OCI-LY7 (cell line): ENCODE measurements at regions not wholly inside any gene's neighbourhood (a gene's known extent, or its start where the extent isn't known, plus 50 kb on each side); places are given as distances from the start of the nearest gene placed in this dataset.

Experiments used
- BruUV-seq: library from RNA; stranded (reverse); fragments of 400-500 nt; replicated peaks from 2 replicates; lab custom pipeline; 2021; lab: Mats Ljungman, UMichigan
- CTCF ChIA-PET: fragments of 300-600 bp; sonication (Branson Sonifier 250); formaldehyde crosslinking; loops from one replicate; lab custom pipeline; 2022; ENCODE audit warnings: antibody characterized with exemption; ENCODE audit not compliant: unreplicated experiment; lab: Charles Lee
- POLR2A ChIA-PET: fragments of 300-600 bp; sonication (Branson Sonifier 250); formaldehyde crosslinking; loops from one replicate; lab custom pipeline; 2022; ENCODE audit warnings: antibody characterized with exemption; lab: Charles Lee
- DNase-seq: peaks from one replicate; pipeline ENCODE4 v3.0.0-alpha.2; 2015; ENCODE audit warnings: low spot score
- H2AFZ ChIP-seq: fragments of 200-600 bp; sonication (generic), shearing (Covaris generic); 2 replicates; pipeline ENCODE4 v1.6.1; 2014; ENCODE audit warnings: mild to moderate bottlenecking, antibody characterized with exemption, low read length, moderate library complexity
- H3K27ac ChIP-seq: fragments of 200-600 bp; sonication (generic); 2 replicates; pipeline ENCODE4 v1.5.1; 2014; ENCODE audit warnings: mixed run types, low read depth, mild to moderate bottlenecking, moderate library complexity, low read length, inconsistent platforms; ENCODE audit not compliant: poor library complexity, severe bottlenecking
- H3K36me3 ChIP-seq: fragments of 200-600 bp; sonication (generic); 2 replicates; pipeline ENCODE4 v1.6.1; 2014; ENCODE audit warnings: mild to moderate bottlenecking, antibody characterized with exemption, low read length, moderate library complexity, mixed read lengths; ENCODE audit not compliant: insufficient read depth
- H3K4me1 ChIP-seq: fragments of 200-600 bp; sonication (generic); 2 replicates; pipeline ENCODE4 v1.5.1; 2014; ENCODE audit warnings: mild to moderate bottlenecking, low read length; ENCODE audit not compliant: insufficient read depth, poor library complexity, severe bottlenecking
- H3K4me2 ChIP-seq: fragments of 200-600 bp; sonication (generic); 2 replicates; pipeline ENCODE4 v1.6.1; 2014; ENCODE audit warnings: mild to moderate bottlenecking, low read length
- H3K4me3 ChIP-seq: fragments of 200-600 bp; sonication (generic); 2 replicates; pipeline ENCODE4 v1.5.1; 2014; ENCODE audit warnings: mild to moderate bottlenecking, low read depth, low read length; ENCODE audit not compliant: poor library complexity, severe bottlenecking
- H3K79me2 ChIP-seq: fragments of 200-600 bp; sonication (generic); 2 replicates; pipeline ENCODE4 v1.6.1; 2016; ENCODE audit warnings: low read depth, mild to moderate bottlenecking, low read length, moderate library complexity, mixed read lengths; ENCODE audit not compliant: insufficient read depth
- H3K9me2 ChIP-seq: fragments of 200-600 bp; sonication (generic); 2 replicates; pipeline ENCODE4 v1.6.1; 2016; ENCODE audit warnings: mild to moderate bottlenecking, low read length, mixed read lengths; ENCODE audit not compliant: insufficient read depth
- H3K9me3 ChIP-seq: fragments of 200-600 bp; sonication (generic); 2 replicates; pipeline ENCODE4 v1.6.1; 2014; ENCODE audit warnings: mild to moderate bottlenecking, mixed run types, low read length, mixed read lengths
- H4K20me1 ChIP-seq: fragments of 200-600 bp; sonication (generic); 2 replicates; pipeline ENCODE4 v1.6.1; 2014; ENCODE audit warnings: mild to moderate bottlenecking, antibody characterized with exemption, low read length, moderate library complexity, mixed read lengths; ENCODE audit not compliant: insufficient read depth
- EZH2phosphoT487 ChIP-seq: fragments of 200-600 bp; sonication (generic); IDR thresholded peaks from 2 replicates; pipeline ENCODE4 v1.6.1; 2018; ENCODE audit warnings: low read depth, borderline replicate concordance, mild to moderate bottlenecking, mixed run types, antibody characterized with exemption, low read length, moderate library complexity, mixed read lengths
- intact Hi-C: fragments of 100-400 bp; cut with micrococcal nuclease; formaldehyde crosslinking; loops from one replicate; pipeline ENCODE4 v1.10.0; 2022; ENCODE audit not compliant: unreplicated experiment
- TF ChIP-seq, protein P1 (sequence below): fragments of 200-600 bp; sonication (generic); conservative IDR thresholded peaks from 2 replicates; pipeline ENCODE4 v1.5.1; 2014; ENCODE audit warnings: mild to moderate bottlenecking, antibody characterized with exemption, low read length, moderate library complexity, mixed read lengths

DNA sequence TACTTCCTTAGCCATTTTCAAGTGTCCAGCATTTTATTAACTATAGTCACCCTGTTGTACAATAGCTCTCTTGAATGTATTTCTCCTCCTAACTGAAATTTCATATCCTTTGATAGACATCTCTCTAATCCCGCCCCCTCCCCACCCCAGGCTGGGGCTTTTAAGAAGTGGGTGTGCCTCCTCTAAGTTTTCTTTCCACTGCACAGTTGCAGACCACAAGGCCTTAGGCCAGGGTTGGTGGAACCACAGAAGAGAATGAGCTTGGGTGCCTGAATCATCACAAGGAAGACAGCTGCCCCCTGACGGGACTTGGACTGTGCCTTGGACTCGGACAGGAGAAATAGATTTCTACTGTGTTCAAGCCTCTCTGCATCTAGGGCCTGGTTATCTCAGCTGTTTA, 193.4 kb downstream of the HAUS1 start:
- Histone ChIP-seq H3K79me2 (no peaks in the 10 kb centered on the region), H4K20me1 (no peaks in the 10 kb centered on the region), H2AFZ (no peak overlapping the region), H3K9me2 (no peaks in the 10 kb centered on the region), H3K9me3 (no peaks in the 10 kb centered on the region), H3K27ac (no peak overlapping the region), H3K4me3 (no peak overlapping the region), H3K36me3 (no peaks in the 10 kb centered on the region), H3K4me2 (no peak overlapping the region), H3K4me1 (no peaks in the 10 kb centered on the region)
- intact Hi-C loops = no loop called here
- ChIA-PET POLR2A (interaction anchor here (0.6 kb wide), 2 partner anchors 89 to 215 kb away, joined by 3 read pairs; no protein-coding TSS in a partner anchor), CTCF (interaction anchor here (0.6 kb wide), 2 partner anchors 19 to 38 kb away, joined by 3 read pairs; no protein-coding TSS in a partner anchor)
- TF ChIP-seq, protein P1, sequence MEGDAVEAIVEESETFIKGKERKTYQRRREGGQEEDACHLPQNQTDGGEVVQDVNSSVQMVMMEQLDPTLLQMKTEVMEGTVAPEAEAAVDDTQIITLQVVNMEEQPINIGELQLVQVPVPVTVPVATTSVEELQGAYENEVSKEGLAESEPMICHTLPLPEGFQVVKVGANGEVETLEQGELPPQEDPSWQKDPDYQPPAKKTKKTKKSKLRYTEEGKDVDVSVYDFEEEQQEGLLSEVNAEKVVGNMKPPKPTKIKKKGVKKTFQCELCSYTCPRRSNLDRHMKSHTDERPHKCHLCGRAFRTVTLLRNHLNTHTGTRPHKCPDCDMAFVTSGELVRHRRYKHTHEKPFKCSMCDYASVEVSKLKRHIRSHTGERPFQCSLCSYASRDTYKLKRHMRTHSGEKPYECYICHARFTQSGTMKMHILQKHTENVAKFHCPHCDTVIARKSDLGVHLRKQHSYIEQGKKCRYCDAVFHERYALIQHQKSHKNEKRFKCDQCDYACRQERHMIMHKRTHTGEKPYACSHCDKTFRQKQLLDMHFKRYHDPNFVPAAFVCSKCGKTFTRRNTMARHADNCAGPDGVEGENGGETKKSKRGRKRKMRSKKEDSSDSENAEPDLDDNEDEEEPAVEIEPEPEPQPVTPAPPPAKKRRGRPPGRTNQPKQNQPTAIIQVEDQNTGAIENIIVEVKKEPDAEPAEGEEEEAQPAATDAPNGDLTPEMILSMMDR = no peak
- TF ChIP-seq EZH2phosphoT487 = no peak
- DNase-seq = no peak
- no TSS peak for BruUV-seq

DNA sequence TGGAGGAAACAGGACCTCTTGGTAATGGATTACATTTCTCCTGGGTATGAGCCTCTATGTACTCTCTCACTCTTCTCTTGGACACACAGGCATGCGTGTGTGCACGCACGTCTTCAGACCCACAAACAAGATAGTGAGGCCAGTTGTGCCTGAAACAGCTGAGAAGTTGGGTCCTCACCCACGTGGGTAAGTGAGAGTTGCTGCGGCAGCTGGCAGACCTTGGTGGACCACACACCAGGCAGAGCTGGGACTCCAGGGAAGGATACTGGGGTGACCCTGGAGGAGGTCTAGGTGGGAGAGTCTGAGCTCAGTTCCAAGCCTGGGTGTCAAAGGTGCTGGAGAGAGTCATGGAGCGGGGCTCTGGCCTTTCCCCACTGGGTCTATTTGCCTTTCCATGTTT, 194.3 kb downstream of the HAUS1 start:
- Histone ChIP-seq H4K20me1 (no peaks in the 10 kb centered on the region), H3K36me3 (no peaks in the 10 kb centered on the region), H2AFZ (no peak overlapping the region), H3K4me1 (no peaks in the 10 kb centered on the region), H3K9me2 (no peaks in the 10 kb centered on the region), H3K4me3 (no peak overlapping the region), H3K4me2 (no peak overlapping the region), H3K27ac (no peak overlapping the region), H3K9me3 (no peaks in the 10 kb centered on the region), H3K79me2 (no peaks in the 10 kb centered on the region)
- POLR2A ChIA-PET = interaction anchor here (0.6 kb wide), 2 partner anchors 89 to 216 kb away, joined by 3 read pairs; no protein-coding TSS in a partner anchor
- no TSS peak for BruUV-seq
- no peak for DNase-seq
- TF ChIP-seq, protein P1 = no peak
- TF ChIP-seq EZH2phosphoT487 = no peak
- CTCF ChIA-PET = no interaction called here
- intact Hi-C loops = no loop called here

DNA sequence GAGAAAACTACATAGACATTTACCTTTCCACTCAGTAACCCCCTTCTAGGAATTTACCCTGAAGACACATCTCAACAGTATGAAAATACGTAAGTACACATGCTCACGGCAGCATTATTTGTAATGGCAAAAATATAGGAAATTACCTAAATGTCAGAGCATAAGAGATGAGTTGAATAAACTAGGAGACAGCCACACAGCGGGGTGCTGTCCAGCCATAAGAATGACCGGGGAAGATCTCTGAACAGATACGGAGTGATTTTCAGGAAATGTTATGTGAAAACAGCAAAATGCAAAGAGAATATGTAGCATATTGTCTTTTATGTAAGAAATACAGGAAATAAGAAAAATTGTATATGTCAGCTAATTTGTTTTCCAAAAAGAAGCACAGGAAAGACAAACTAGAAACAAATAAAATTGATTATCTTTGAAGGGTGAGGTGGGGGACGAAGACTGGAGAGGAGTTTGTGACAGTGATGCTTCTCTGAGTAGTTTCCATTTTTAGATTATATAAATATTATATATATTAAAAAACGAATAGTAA, 195.4 kb downstream of the HAUS1 start:
- Histone ChIP-seq H3K4me3 (no peak overlapping the region), H3K9me2 (no peaks in the 10 kb centered on the region), H3K36me3 (no peaks in the 10 kb centered on the region), H3K79me2 (no peaks in the 10 kb centered on the region), H3K27ac (no peak overlapping the region), H3K4me1 (no peaks in the 10 kb centered on the region), H4K20me1 (no peaks in the 10 kb centered on the region), H3K4me2 (no peak overlapping the region), H2AFZ (no peak overlapping the region), H3K9me3 (no peaks in the 10 kb centered on the region)
- ChIA-PET CTCF (no interaction called here), POLR2A (no interaction called here)
- DNase-seq = no peak
- no TSS peak for BruUV-seq
- TF ChIP-seq, protein P1 = no peak
- no peak for TF ChIP-seq EZH2phosphoT487
- intact Hi-C loops = no loop called here
